ENCODE measurements at regions not wholly inside any gene's neighbourhood (a gene's known extent, or its start where the extent isn't known, plus 50 kb on each side); places are given as distances from the start of the nearest gene placed in this dataset.
A peak's percentile ranks its signal among the peaks of the same experiment; 100 is the strongest.

GRCh38 chr1:114342376-114342775 is 168.6 kb downstream of the TRIM33 start:
- DNase-seq (ENCODE audit: low spot score), result no peak

GRCh38 chr1:114341856-114342255 is 169.1 kb downstream of the TRIM33 start:
- no peak for DNase-seq (ENCODE audit: low spot score)

GRCh38 chr1:114341299-114341698 is 169.7 kb downstream of the TRIM33 start:
- no peak for DNase-seq (ENCODE audit: low spot score)

GRCh38 chr1:114340892-114341291 is 170.1 kb downstream of the TRIM33 start:
- DNase-seq (ENCODE audit: low spot score), result no peak

GRCh38 chr1:114339379-114339778 is 171.6 kb downstream of the TRIM33 start:
- DNase-seq (ENCODE audit: low spot score), result no peak

GRCh38 chr1:114338191-114338890 is 172.7 kb downstream of the TRIM33 start:
- DNase-seq (ENCODE audit: low spot score), result no peak

- no peak for DNase-seq (ENCODE audit: low spot score)
These were observed 173.6 kb downstream of the TRIM33 start for GRCh38 chr1:114337417-114337816.

- no peak for DNase-seq (ENCODE audit: low spot score)
These were observed 174.6 kb downstream of the TRIM33 start for GRCh38 chr1:114336360-114336759.

- no peak for DNase-seq (ENCODE audit: low spot score)
These were observed 175.7 kb downstream of the TRIM33 start for GRCh38 chr1:114335273-114335672.

- DNase-seq (ENCODE audit: low spot score), result no peak
These were observed 176.7 kb downstream of the TRIM33 start for GRCh38 chr1:114334297-114334696.

GRCh38 chr1:114333690-114334089 is 177.3 kb downstream of the TRIM33 start:
- DNase-seq (ENCODE audit: low spot score), result no peak

GRCh38 chr1:114331936-114332335 is 178.3 kb upstream of the SYT6 start:
- no peak for DNase-seq (ENCODE audit: low spot score)

- DNase-seq (ENCODE audit: low spot score), result no peak
These were observed 176.8 kb upstream of the SYT6 start for GRCh38 chr1:114330451-114330983.

GRCh38 chr1:114328361-114328904 is 174.8 kb upstream of the SYT6 start:
- DNase-seq (ENCODE audit: low spot score), result no peak

GRCh38 chr1:114324662-114324965 is 170.9 kb upstream of the SYT6 start:
- DNase-seq (ENCODE audit: low spot score), result no peak

- DNase-seq (ENCODE audit: low spot score), result no peak
These were observed 170.4 kb upstream of the SYT6 start for GRCh38 chr1:114323959-114324661.

- no peak for DNase-seq (ENCODE audit: low spot score)
These were observed 169.1 kb upstream of the SYT6 start for GRCh38 chr1:114322734-114323133.

GRCh38 chr1:114322207-114322606 is 168.5 kb upstream of the SYT6 start:
- DNase-seq (ENCODE audit: low spot score), result no peak

GRCh38 chr1:114320586-114320985 is 166.9 kb upstream of the SYT6 start:
- DNase-seq (ENCODE audit: low spot score), result peak; percentile 5

GRCh38 chr1:114319418-114319817 is 165.7 kb upstream of the SYT6 start:
- DNase-seq (ENCODE audit: low spot score), result no peak

- DNase-seq (ENCODE audit: low spot score), result no peak
These were observed 165.3 kb upstream of the SYT6 start for GRCh38 chr1:114318961-114319360.

GRCh38 chr1:114316204-114316603 is 162.5 kb upstream of the SYT6 start:
- no peak for DNase-seq (ENCODE audit: low spot score)

GRCh38 chr1:114315631-114316030 is 162.0 kb upstream of the SYT6 start:
- no peak for DNase-seq (ENCODE audit: low spot score)
